Mesendoderm (in vitro differentiated cells): ENCODE measurements at regions not wholly inside any gene's neighbourhood (a gene's known extent, or its start where the extent isn't known, plus 50 kb on each side); places are given as distances from the start of the nearest gene placed in this dataset.
A peak's percentile ranks its signal among the peaks of the same experiment; 100 is the strongest.

ENCODE experiments used
- DNase-seq: peaks from one replicate; pipeline ENCODE4 v3.0.0; 2013
- H2AK5ac ChIP-seq: 2 replicates; pipeline ENCODE4 v1.6.1; 2013; ENCODE audit warnings: low read length, inconsistent platforms
- H2BK120ac ChIP-seq: 2 replicates; pipeline ENCODE4 v1.6.1; 2013; ENCODE audit warnings: low read depth, mild to moderate bottlenecking, low read length, moderate library complexity, mixed read lengths
- H2BK15ac ChIP-seq: replicated peaks from 2 replicates; pipeline ENCODE4 v1.6.1; 2013; ENCODE audit warnings: low read depth, mild to moderate bottlenecking, moderate library complexity
- H2BK5ac ChIP-seq: 2 replicates; pipeline ENCODE4 v1.6.1; 2013; ENCODE audit warnings: low read length, inconsistent platforms
- H3K18ac ChIP-seq: 2 replicates; pipeline ENCODE4 v1.6.1; 2013; ENCODE audit warnings: mild to moderate bottlenecking, low read length, mixed read lengths
- H3K23ac ChIP-seq: one replicate; pipeline ENCODE4 v1.6.1; 2013; ENCODE audit warnings: low read length
- H3K27ac ChIP-seq: 2 replicates; pipeline ENCODE4 v1.5.1; 2013; ENCODE audit warnings: low read depth, mild to moderate bottlenecking, inconsistent platforms, low read length, moderate library complexity
- H3K27me3 ChIP-seq: 2 replicates; pipeline ENCODE4 v1.6.1; 2013; ENCODE audit warnings: low read length, control low read depth, mild to moderate bottlenecking, inconsistent platforms; ENCODE audit not compliant: insufficient read depth, poor library complexity
- H3K36me3 ChIP-seq: 2 replicates; pipeline ENCODE4 v1.6.1; 2013; ENCODE audit warnings: low read length, inconsistent platforms; ENCODE audit not compliant: control insufficient read depth, insufficient read depth
- H3K4ac ChIP-seq: one replicate; pipeline ENCODE4 v1.6.1; 2013; ENCODE audit warnings: low read depth, mild to moderate bottlenecking, low read length, moderate library complexity
- H3K4me1 ChIP-seq: 2 replicates; pipeline ENCODE4 v1.6.1; 2013; ENCODE audit warnings: low read depth, low read length, inconsistent platforms; ENCODE audit not compliant: control insufficient read depth
- H3K4me2 ChIP-seq: 2 replicates; pipeline ENCODE4 v1.6.1; 2013; ENCODE audit warnings: low read length
- H3K4me3 ChIP-seq: 2 replicates; pipeline ENCODE4 v1.5.1; 2013; ENCODE audit warnings: mild to moderate bottlenecking, low read length
- H3K56ac ChIP-seq: one replicate; pipeline ENCODE4 v1.6.1; 2013; ENCODE audit warnings: low read length
- H3K79me1 ChIP-seq: 2 replicates; pipeline ENCODE4 v1.6.1; 2013; ENCODE audit warnings: low read length, inconsistent platforms
- H3K79me2 ChIP-seq: 2 replicates; pipeline ENCODE4 v1.6.1; 2013; ENCODE audit warnings: mild to moderate bottlenecking, low read length; ENCODE audit not compliant: control insufficient read depth, insufficient read depth
- H3K9ac ChIP-seq: 2 replicates; pipeline ENCODE4 v1.6.1; 2013; ENCODE audit warnings: low read length, inconsistent platforms
- H4K5ac ChIP-seq: one replicate; pipeline ENCODE4 v1.6.1; 2013; ENCODE audit warnings: low read length
- H4K8ac ChIP-seq: one replicate; pipeline ENCODE4 v1.6.1; 2013; ENCODE audit warnings: low read depth, mild to moderate bottlenecking, control low read depth, low read length, moderate library complexity
- WGBS: extraction: QIAGEN DNeasy Blood & Tissue Kit; methylation state at CpG from one replicate; pipeline ENCODE4 v1.1.7; 2013; ENCODE audit warnings: low lambda C conversion rate, missing lambda C conversion rate; ENCODE audit not compliant: insufficient coverage; ENCODE audit errors: extremely low coverage; 5-methylcytosine and 5-hydroxymethylcytosine counted together

DNA sequence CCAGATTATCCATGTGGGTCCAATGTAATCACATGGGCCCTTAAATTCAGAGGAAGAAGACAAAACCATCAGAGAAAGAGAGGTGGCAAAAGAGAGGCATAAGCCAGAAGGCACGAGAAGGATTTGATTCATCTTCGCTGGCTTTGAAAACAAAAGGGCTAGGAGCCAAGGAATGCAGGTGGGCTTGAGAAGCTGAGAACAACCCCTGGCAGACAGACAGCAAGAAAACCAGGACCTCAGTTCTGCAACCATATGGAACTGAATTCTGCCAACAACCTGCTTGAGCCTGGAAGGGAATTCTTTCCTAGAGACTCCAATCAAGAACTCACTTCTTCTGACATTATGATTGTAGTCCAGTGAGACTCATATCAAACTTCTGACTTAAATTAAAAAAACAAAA, 1531.8 kb downstream of the PCDH7 start:
- H3K79me2 ChIP-seq = no peaks in the 10 kb centered on the region
- H3K36me3 ChIP-seq = no peaks in the 10 kb centered on the region
- no peak overlapping the region for H3K4ac ChIP-seq
- H3K79me1 ChIP-seq = no peaks in the 10 kb centered on the region
- no peak overlapping the region for H3K56ac ChIP-seq
- H3K18ac ChIP-seq = no peak overlapping the region
- H3K4me1 ChIP-seq = no peaks in the 10 kb centered on the region
- H2AK5ac ChIP-seq = no peak overlapping the region
- H3K27ac ChIP-seq = no peak overlapping the region
- WGBS = no CpG with 5 or more reads among the region's 2 CpGs
- no peak overlapping the region for H3K9ac ChIP-seq
- H2BK120ac ChIP-seq = no peak overlapping the region
- no peak overlapping the region for H2BK15ac ChIP-seq
- H3K23ac ChIP-seq = no peak overlapping the region
- no peak overlapping the region for H3K4me2 ChIP-seq
- no peak overlapping the region for H3K4me3 ChIP-seq
- no peak overlapping the region for H4K8ac ChIP-seq
- H4K5ac ChIP-seq = no peak overlapping the region
- no peaks in the 10 kb centered on the region for H3K27me3 ChIP-seq
- no peak for DNase-seq
- no peak overlapping the region for H2BK5ac ChIP-seq

- no peak overlapping the region for H3K9ac ChIP-seq
Observed at GRCh38 chr4:32254216-32254615, 1534.0 kb downstream of the PCDH7 start.

GRCh38 chr4:32258986-32259385, 1538.8 kb downstream of the PCDH7 start:
- H2BK15ac ChIP-seq = no peak overlapping the region
- no peak overlapping the region for H4K5ac ChIP-seq
- H3K9ac ChIP-seq = no peak overlapping the region
- no peaks in the 10 kb centered on the region for H3K27me3 ChIP-seq
- H2AK5ac ChIP-seq = no peak overlapping the region
- H3K4me2 ChIP-seq = no peak overlapping the region
- no peak overlapping the region for H3K18ac ChIP-seq
- H3K27ac ChIP-seq = no peak overlapping the region
- H3K36me3 ChIP-seq = no peaks in the 10 kb centered on the region
- no CpG with 5 or more reads among the region's 2 CpGs for whole genome bisulfite sequencing
- no peak overlapping the region for H3K4ac ChIP-seq
- no peak overlapping the region for H2BK5ac ChIP-seq
- no peak overlapping the region for H4K8ac ChIP-seq
- DNase-seq = no peak
- H3K79me1 ChIP-seq = no peaks in the 10 kb centered on the region
- H3K79me2 ChIP-seq = no peaks in the 10 kb centered on the region
- H3K4me3 ChIP-seq = no peak overlapping the region
- H3K56ac ChIP-seq = no peak overlapping the region
- no peaks in the 10 kb centered on the region for H3K4me1 ChIP-seq
- no peak overlapping the region for H3K23ac ChIP-seq
- H2BK120ac ChIP-seq = no peak overlapping the region

More at GRCh38 chr4:32254216-32254615, 1534.0 kb downstream of the PCDH7 start:
- Histone ChIP-seq H3K79me1 (no peaks in the 10 kb centered on the region), H2BK120ac (no peak overlapping the region), H3K18ac (no peak overlapping the region), H3K27me3 (no peaks in the 10 kb centered on the region), H3K79me2 (no peaks in the 10 kb centered on the region), H4K5ac (no peak overlapping the region), H3K4me3 (no peak overlapping the region), H2BK5ac (no peak overlapping the region), H3K36me3 (no peaks in the 10 kb centered on the region), H3K4me1 (no peaks in the 10 kb centered on the region), H3K56ac (no peak overlapping the region), H2BK15ac (no peak overlapping the region), H3K4me2 (no peak overlapping the region), H3K4ac (no peak overlapping the region), H3K27ac (no peak overlapping the region), H3K23ac (no peak overlapping the region), H4K8ac (no peak overlapping the region), H2AK5ac (no peak overlapping the region)
- DNase-seq = no peak
- 100% methylated on average over 1 of the region's 3 CpGs for WGBS

DNA sequence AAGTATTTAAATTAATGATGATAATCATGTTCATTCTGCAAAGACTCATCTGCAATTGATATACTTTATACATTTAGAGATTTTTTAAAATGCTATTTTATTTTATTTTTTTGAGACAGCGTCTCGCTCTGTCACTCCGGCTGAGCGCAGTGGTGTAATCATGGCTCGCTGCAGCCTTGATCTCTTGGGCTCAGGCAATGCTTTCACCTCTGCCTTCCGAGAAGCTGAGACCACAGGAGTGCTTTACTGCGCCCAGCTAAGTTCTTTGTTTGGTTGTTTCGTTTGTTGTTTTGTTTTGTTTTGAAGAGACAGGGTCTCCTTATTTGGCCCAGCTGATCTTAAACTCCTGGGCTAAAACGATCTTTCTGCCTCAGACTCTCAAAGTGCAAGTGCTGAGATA, 1541.0 kb downstream of the PCDH7 start:
- Histone ChIP-seq H3K79me2 (no peaks in the 10 kb centered on the region), H4K8ac (no peak overlapping the region), H3K4me2 (no peak overlapping the region), H3K79me1 (no peaks in the 10 kb centered on the region), H3K9ac (no peak overlapping the region), H3K27me3 (no peaks in the 10 kb centered on the region), H2BK15ac (no peak overlapping the region), H3K27ac (no peak overlapping the region), H3K36me3 (no peaks in the 10 kb centered on the region), H3K4me1 (no peaks in the 10 kb centered on the region), H3K4ac (no peak overlapping the region), H2AK5ac (no peak overlapping the region), H3K23ac (no peak overlapping the region), H2BK5ac (no peak overlapping the region), H2BK120ac (no peak overlapping the region), H4K5ac (no peak overlapping the region), H3K18ac (no peak overlapping the region), H3K4me3 (no peak overlapping the region), H3K56ac (no peak overlapping the region)
- no peak for DNase-seq
- no CpG with 5 or more reads among the region's 9 CpGs for WGBS

DNA sequence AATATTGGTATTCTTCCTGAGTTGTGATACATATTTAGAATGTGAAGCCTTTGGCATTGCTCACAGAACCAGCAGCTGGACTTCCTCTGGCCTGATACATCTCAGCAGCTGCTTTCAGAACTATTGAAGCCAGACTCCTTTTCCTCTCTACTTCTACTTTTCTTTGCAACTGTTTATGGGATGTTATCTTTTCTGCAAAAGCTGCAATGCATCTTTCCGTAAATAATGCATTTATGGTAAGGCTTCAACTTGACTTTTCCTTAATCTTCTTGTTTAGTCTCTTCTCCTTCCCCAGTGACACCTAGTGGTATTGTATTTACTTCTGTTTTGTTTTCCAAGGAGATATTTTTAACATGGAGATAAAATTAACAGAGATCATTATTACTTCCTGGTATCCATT, 1548.7 kb downstream of the PCDH7 start:
- Histone ChIP-seq H3K4me2 (no peak overlapping the region), H3K79me1 (no peaks in the 10 kb centered on the region), H3K18ac (no peak overlapping the region), H3K79me2 (no peaks in the 10 kb centered on the region), H4K5ac (no peak overlapping the region), H3K4me3 (no peak overlapping the region), H3K9ac (no peak overlapping the region), H2BK15ac (no peak overlapping the region), H3K4me1 (no peaks in the 10 kb centered on the region), H3K27me3 (no peaks in the 10 kb centered on the region), H3K27ac (no peak overlapping the region), H2BK120ac (no peak overlapping the region), H3K23ac (no peak overlapping the region), H3K56ac (no peak overlapping the region), H3K4ac (no peak overlapping the region), H2AK5ac (no peak overlapping the region), H3K36me3 (no peaks in the 10 kb centered on the region), H4K8ac (no peak overlapping the region), H2BK5ac (no peak overlapping the region)
- no CpG with 5 or more reads among the region's 1 CpG for WGBS
- DNase-seq = peak; percentile 3

DNA sequence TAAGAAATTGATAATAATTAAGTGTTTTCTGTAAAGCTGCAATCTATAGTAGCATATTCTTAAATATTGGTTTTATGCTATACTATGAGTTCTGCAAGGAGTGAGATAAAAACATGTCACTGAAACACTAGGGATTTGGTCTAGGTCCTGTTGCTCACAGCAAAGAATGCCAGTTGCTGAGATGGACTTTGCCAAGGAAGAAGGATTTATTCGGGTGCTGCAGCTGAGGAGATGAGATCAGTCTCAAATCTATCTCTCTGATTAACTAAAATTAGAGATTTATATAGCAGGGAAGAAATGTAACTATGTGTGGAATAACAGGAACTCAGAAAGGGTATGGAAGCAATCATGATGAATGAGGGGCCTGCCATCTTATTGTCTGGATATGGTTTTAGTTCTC, 1569.9 kb downstream of the PCDH7 start:
- Histone ChIP-seq H3K23ac (no peak overlapping the region), H3K4ac (no peak overlapping the region), H3K4me1 (no peaks in the 10 kb centered on the region), H2BK15ac (no peak overlapping the region), H3K4me3 (no peak overlapping the region), H2AK5ac (no peak overlapping the region), H3K18ac (no peak overlapping the region), H3K36me3 (no peaks in the 10 kb centered on the region), H4K5ac (no peak overlapping the region), H3K9ac (no peak overlapping the region), H3K27me3 (no peaks in the 10 kb centered on the region), H3K4me2 (no peak overlapping the region), H2BK120ac (no peak overlapping the region), H3K27ac (no peak overlapping the region), H3K79me2 (no peaks in the 10 kb centered on the region), H3K79me1 (no peaks in the 10 kb centered on the region), H2BK5ac (no peak overlapping the region), H3K56ac (no peak overlapping the region), H4K8ac (no peak overlapping the region)
- no peak for DNase-seq
- no CpG with 5 or more reads among the region's 1 CpG for WGBS
